Esophagus (tissue), 2 donors: ENCODE measurements at regions not wholly inside any gene's neighbourhood (a gene's known extent, or its start where the extent isn't known, plus 50 kb on each side); places are given as distances from the start of the nearest gene placed in this dataset.

Experiments
- H3K27ac ChIP-seq, 2 donors: one replicate each; pipeline ENCODE4 v1.5.1; 2013; ENCODE audit warnings: low read depth in 2 of 2, mild to moderate bottlenecking in 2 of 2, inconsistent platforms in 1 of 2, low read length in 1 of 2, moderate library complexity in 1 of 2
- H3K27me3 ChIP-seq, 2 donors: one replicate each; pipeline ENCODE4 v1.6.1; 2013; ENCODE audit warnings: low read length in 2 of 2, control low read depth in 1 of 2, mild to moderate bottlenecking in 1 of 2; ENCODE audit not compliant: insufficient read depth in 2 of 2, control insufficient read depth in 1 of 2
- H3K36me3 ChIP-seq, 2 donors: one replicate each; pipeline ENCODE4 v1.6.1; 2013; ENCODE audit warnings: low read length in 1 of 2; ENCODE audit not compliant: control insufficient read depth in 2 of 2, insufficient read depth in 2 of 2
- H3K4me1 ChIP-seq, 2 donors: one replicate each; pipeline ENCODE4 v1.6.1; 2013; ENCODE audit warnings: low read length in 1 of 2; ENCODE audit not compliant: control insufficient read depth in 2 of 2, insufficient read depth in 2 of 2
- H3K4me3 ChIP-seq, 2 donors: one replicate each; pipeline ENCODE4 v1.5.1; 2013; ENCODE audit warnings: low read length in 2 of 2, mild to moderate bottlenecking in 2 of 2, low read depth in 1 of 2, moderate library complexity in 1 of 2
- H3K9me3 ChIP-seq, 2 donors: one replicate each; pipeline ENCODE4 v1.6.1; 2013; ENCODE audit warnings: mild to moderate bottlenecking in 2 of 2, low read depth in 1 of 2, low read length in 1 of 2, moderate library complexity in 1 of 2; ENCODE audit not compliant: control insufficient read depth in 2 of 2, insufficient read depth in 1 of 2
- WGBS, 2 donors: extraction: QIAGEN DNeasy Blood & Tissue Kit; methylation state at CpG; one replicate each; pipeline ENCODE4 v1.1.7; 2013; 5-methylcytosine and 5-hydroxymethylcytosine counted together
- donor health status: healthy with polysubstance abuse.
- donor health status: Bipolar disorder and iron deficiency.

GRCh38 chr13:56986121-56986520, 154.6 kb upstream of the PRR20A start:
- no peaks in the 10 kb centered on the region for H3K27me3 ChIP-seq
- H3K27ac ChIP-seq = no peak overlapping the region
- no peaks in the 10 kb centered on the region for H3K4me1 ChIP-seq
- H3K9me3 ChIP-seq = no peaks in the 10 kb centered on the region
- no peaks in the 10 kb centered on the region for H3K36me3 ChIP-seq
- H3K4me3 ChIP-seq = no peak overlapping the region
- 68 to 75% methylated on average over 2 of the region's 2 CpGs for WGBS, 2 donors

GRCh38 chr13:56988543-56988942, 152.2 kb upstream of the PRR20A start:
- no peak overlapping the region for H3K4me3 ChIP-seq
- H3K27me3 ChIP-seq = no peaks in the 10 kb centered on the region
- no peak overlapping the region for H3K27ac ChIP-seq
- H3K4me1 ChIP-seq = no peaks in the 10 kb centered on the region
- H3K9me3 ChIP-seq = no peaks in the 10 kb centered on the region
- H3K36me3 ChIP-seq = no peaks in the 10 kb centered on the region

GRCh38 chr13:57003682-57004081, 137.0 kb upstream of the PRR20A start:
- Histone ChIP-seq H3K4me3 (no peak overlapping the region), H3K9me3 (no peaks in the 10 kb centered on the region), H3K27me3 (no peaks in the 10 kb centered on the region), H3K4me1 (no peaks in the 10 kb centered on the region), H3K36me3 (no peaks in the 10 kb centered on the region), H3K27ac (no peak overlapping the region)
- WGBS, 2 donors = 70 to 83% methylated on average over 2 of the region's 2 CpGs

GRCh38 chr13:57017357-57017756, 123.4 kb upstream of the PRR20A start:
- no peaks in the 10 kb centered on the region for H3K27me3 ChIP-seq
- 26 to 43% methylated on average over 1 of the region's 1 CpG for WGBS, 2 donors
- no peak overlapping the region for H3K27ac ChIP-seq
- H3K36me3 ChIP-seq = no peaks in the 10 kb centered on the region
- peaks cover 0 to 2% of the 10 kb centered on the region in 2 donors for H3K9me3 ChIP-seq
- H3K4me1 ChIP-seq = no peaks in the 10 kb centered on the region
- H3K4me3 ChIP-seq = no peak overlapping the region

- no peaks in the 10 kb centered on the region for H3K27me3 ChIP-seq
- 69 to 74% methylated on average over 8 of the region's 8 CpGs for WGBS, 2 donors
- peaks cover 0 to 2% of the 10 kb centered on the region in 2 donors for H3K9me3 ChIP-seq
- H3K27ac ChIP-seq = no peak overlapping the region
- H3K36me3 ChIP-seq = no peaks in the 10 kb centered on the region
- no peak overlapping the region for H3K4me3 ChIP-seq
- no peaks in the 10 kb centered on the region for H3K4me1 ChIP-seq
These were observed 121.8 kb upstream of the PRR20A start for GRCh38 chr13:57018915-57019314.

GRCh38 chr13:57030671-57031070, 110.0 kb upstream of the PRR20A start:
- WGBS, 2 donors = 92% methylated on average over 6 of the region's 6 CpGs
- Histone ChIP-seq H3K9me3 (no peaks in the 10 kb centered on the region), H3K27ac (no peak overlapping the region)

GRCh38 chr13:57036290-57036689, 104.4 kb upstream of the PRR20A start:
- H3K9me3 ChIP-seq = no peaks in the 10 kb centered on the region
- H3K4me1 ChIP-seq = no peaks in the 10 kb centered on the region
- WGBS, 2 donors = 88 to 90% methylated on average over 4 of the region's 4 CpGs
- no peaks in the 10 kb centered on the region for H3K27me3 ChIP-seq
- no peak overlapping the region for H3K27ac ChIP-seq
- no peaks in the 10 kb centered on the region for H3K36me3 ChIP-seq
- no peak overlapping the region for H3K4me3 ChIP-seq

More at GRCh38 chr13:57030671-57031070, 110.0 kb upstream of the PRR20A start:
- Histone ChIP-seq H3K4me3 (no peak overlapping the region), H3K4me1 (no peaks in the 10 kb centered on the region), H3K36me3 (no peaks in the 10 kb centered on the region), H3K27me3 (no peaks in the 10 kb centered on the region)

- no peaks in the 10 kb centered on the region for H3K4me1 ChIP-seq
- no peaks in the 10 kb centered on the region for H3K27me3 ChIP-seq
- H3K4me3 ChIP-seq = no peak overlapping the region
- H3K36me3 ChIP-seq = no peaks in the 10 kb centered on the region
- H3K27ac ChIP-seq = no peak overlapping the region
- WGBS, 2 donors = 86 to 92% methylated on average over 1 of the region's 1 CpG
- no peaks in the 10 kb centered on the region for H3K9me3 ChIP-seq
These were observed 95.8 kb upstream of the PRR20A start for GRCh38 chr13:57044910-57045309.

GRCh38 chr13:57045826-57046546, 94.7 kb upstream of the PRR20A start:
- Histone ChIP-seq H3K27ac (no peak overlapping the region), H3K4me1 (no peaks in the 10 kb centered on the region)
- WGBS, 2 donors = 26 to 36% methylated on average over 5 of the region's 5 CpGs

GRCh38 chr13:57056601-57057180, 84.0 kb upstream of the PRR20A start:
- no peaks in the 10 kb centered on the region for H3K9me3 ChIP-seq
- no peak overlapping the region for H3K27ac ChIP-seq
- 75 to 76% methylated on average over 5 of the region's 5 CpGs for WGBS, 2 donors
- H3K36me3 ChIP-seq = no peaks in the 10 kb centered on the region
- no peaks in the 10 kb centered on the region for H3K4me1 ChIP-seq
- H3K27me3 ChIP-seq = no peaks in the 10 kb centered on the region
- no peak overlapping the region for H3K4me3 ChIP-seq

More at GRCh38 chr13:57045826-57046546, 94.7 kb upstream of the PRR20A start:
- Histone ChIP-seq H3K9me3 (no peaks in the 10 kb centered on the region), H3K36me3 (no peaks in the 10 kb centered on the region), H3K27me3 (no peaks in the 10 kb centered on the region), H3K4me3 (no peak overlapping the region)
